Fibroblast of mammary gland (primary cell): ENCODE measurements at regions not wholly inside any gene's neighbourhood (a gene's known extent, or its start where the extent isn't known, plus 50 kb on each side); places are given as distances from the start of the nearest gene placed in this dataset.

Experiments used
- DNase-seq: peaks from one replicate; pipeline ENCODE4 v3.0.0-alpha.2; 2010; ENCODE audit warnings: low read depth
- H3K4me3 ChIP-seq: 2 replicates; pipeline ENCODE4 v1.5.1; 2011; ENCODE audit warnings: low read depth, mild to moderate bottlenecking, low read length, moderate library complexity; ENCODE audit not compliant: control insufficient read depth
- CTCF ChIP-seq: conservative IDR thresholded peaks from 2 replicates; pipeline ENCODE4 v1.5.1; 2011; ENCODE audit warnings: low read depth, low read length, inconsistent platforms; ENCODE audit not compliant: control insufficient read depth, insufficient read depth

DNA sequence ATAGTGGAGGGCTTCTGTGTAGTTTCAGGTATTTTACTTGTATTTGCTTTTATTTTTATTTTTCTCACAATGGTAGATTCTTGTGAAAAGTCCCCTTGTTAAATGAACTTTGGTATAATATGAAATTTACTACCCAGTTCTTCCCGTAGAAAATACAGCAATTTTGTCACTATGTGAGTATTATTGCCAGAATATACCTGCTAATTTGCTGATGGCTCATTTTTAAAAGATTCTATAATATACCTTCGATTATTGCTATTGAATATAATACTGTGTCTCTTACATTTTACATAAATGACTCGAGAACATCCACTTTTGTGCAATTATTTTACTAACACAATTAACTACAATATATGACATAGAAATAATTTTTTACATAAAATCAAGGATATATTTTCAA is 262.3 kb upstream of the NOVA1 start:
- no peak for DNase-seq
- TF ChIP-seq CTCF: no peak
- H3K4me3 ChIP-seq: no peak overlapping the region

GRCh38 chr14:26863736-26864135 is 265.9 kb upstream of the NOVA1 start:
- TF ChIP-seq CTCF: no peak
- no peak overlapping the region for H3K4me3 ChIP-seq
- peak; percentile 85 for DNase-seq

DNA sequence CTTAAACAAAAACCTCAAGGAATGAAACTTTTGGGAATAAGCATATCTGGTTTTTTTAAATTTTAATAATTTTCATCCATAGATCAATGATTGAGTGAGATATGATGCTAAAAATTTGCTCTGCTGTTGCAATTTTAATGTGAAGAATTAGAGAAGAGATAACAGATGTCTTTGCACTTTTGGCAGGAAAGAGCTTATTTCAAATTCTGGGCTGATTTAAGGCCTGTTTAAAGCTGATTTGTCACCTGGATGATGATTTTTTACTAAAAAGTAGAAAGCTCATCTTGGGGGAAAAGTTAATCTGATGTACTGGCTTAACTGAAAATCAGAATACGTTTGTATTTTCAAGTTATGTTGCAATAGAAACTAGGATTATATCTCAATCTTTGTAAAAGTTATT is 268.9 kb upstream of the NOVA1 start:
- TF ChIP-seq CTCF: no peak
- DNase-seq: no peak

DNA sequence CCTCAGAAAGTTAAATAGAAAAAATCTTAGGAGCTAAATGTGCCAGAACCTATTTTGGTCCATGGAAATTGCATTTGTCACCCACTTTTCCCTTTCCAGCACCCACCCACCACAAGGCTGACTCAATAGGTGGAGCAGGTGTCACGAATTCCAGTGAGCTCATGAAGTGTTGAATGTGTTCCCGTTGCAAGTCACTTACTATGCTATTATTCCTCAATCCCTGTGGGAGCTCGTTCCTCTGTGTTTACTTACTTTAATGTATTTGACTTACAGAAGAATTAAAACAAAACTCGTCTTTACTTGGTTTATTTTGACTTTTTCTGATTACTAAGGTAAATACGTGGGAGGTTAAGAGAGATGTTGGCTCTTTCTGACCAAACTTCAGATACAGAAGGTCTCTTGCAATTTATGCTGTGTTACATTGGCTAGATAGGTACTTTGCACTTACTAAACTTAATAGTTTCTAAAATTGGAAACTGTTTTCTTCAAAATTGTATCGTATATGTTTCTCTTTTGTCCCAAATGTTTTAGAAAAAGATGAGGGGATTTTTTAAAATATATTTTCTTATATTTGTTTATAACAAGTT is 269.4 kb upstream of the NOVA1 start:
- H3K4me3 ChIP-seq: no peak overlapping the region
- DNase-seq: peak; percentile 70
- TF ChIP-seq CTCF: no peak

More for the DNA sequence above, 268.9 kb upstream of the NOVA1 start:
- no peak overlapping the region for H3K4me3 ChIP-seq

GRCh38 chr14:26870096-26870495 is 272.3 kb upstream of the NOVA1 start:
- no peak overlapping the region for H3K4me3 ChIP-seq
- TF ChIP-seq CTCF: no peak
- DNase-seq: no peak

DNA sequence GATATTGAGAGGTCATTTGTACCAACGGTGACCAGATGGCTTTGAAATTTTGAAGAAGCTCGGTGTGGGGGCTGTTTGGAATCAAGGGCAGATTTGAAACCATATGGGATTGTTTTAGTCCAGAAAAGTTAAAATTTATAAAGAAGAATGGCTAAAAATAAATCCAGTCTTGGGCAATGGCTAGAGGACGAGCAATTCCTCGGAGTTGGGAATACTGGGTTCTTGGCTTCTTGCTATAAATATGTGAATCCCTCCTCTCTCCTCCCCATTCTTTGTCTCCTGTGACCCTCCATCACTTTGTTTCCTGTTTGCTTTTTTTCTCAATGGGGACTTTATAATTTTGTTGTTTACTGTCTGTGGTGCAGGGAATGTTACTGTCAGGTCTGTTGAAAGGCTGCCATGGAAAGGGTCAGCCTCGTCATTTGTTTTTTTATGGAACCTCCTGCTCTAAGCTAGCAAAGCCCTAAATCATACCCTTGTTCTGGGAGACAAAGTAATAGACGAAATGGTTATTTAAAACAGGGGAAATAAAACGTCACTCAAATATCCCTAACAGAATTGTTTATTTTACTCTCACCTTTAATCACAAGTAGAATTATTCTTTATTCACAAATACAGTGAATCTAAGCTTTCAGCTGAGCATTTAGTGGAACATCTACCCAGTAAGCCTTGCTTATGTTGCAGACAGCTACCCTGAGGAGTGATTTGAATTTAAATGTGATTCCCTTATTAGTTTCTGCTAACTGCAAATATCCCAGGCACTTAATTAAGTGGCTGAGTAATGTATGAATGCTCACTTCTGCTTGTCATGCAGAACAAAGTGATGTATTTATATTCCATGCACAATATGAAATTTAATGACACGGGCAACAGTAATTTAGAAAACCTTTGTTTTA is 273.1 kb upstream of the NOVA1 start:
- TF ChIP-seq CTCF: no peak
- DNase-seq: no peak
- no peak overlapping the region for H3K4me3 ChIP-seq
